Neural cell (in vitro differentiated cells): ENCODE measurements at regions not wholly inside any gene's neighbourhood (a gene's known extent, or its start where the extent isn't known, plus 50 kb on each side); places are given as distances from the start of the nearest gene placed in this dataset.

Experiments used
- EP300 ChIP-seq: fragments of 450-650 bp; conservative IDR thresholded peaks from 2 replicates; pipeline ENCODE4 v1.6.1; 2014; ENCODE audit warnings: antibody characterized with exemption, mild to moderate bottlenecking, moderate library complexity; ENCODE audit not compliant: poor library complexity, severe bottlenecking
- EZH2 ChIP-seq: fragments of 200-600, 300-800 bp; shearing (Covaris generic), sonication (generic); IDR thresholded peaks from 2 replicates; pipeline ENCODE4 v1.6.1; 2014; ENCODE audit warnings: antibody characterized with exemption, low read length, borderline replicate concordance, mild to moderate bottlenecking; ENCODE audit not compliant: insufficient read depth, poor library complexity, severe bottlenecking
- MXI1 ChIP-seq: fragments of 450-650 bp; conservative IDR thresholded peaks from 2 replicates; pipeline ENCODE4 v1.6.1; 2014; ENCODE audit warnings: antibody characterized with exemption, mild to moderate bottlenecking; ENCODE audit not compliant: poor library complexity, severe bottlenecking
- POLR2AphosphoS5 ChIP-seq: IDR thresholded peaks from 2 replicates; pipeline ENCODE4 v1.6.1; 2012
- RAD21 ChIP-seq: fragments of 450-650 bp; conservative IDR thresholded peaks from 2 replicates; pipeline ENCODE4 v1.6.1; 2014; ENCODE audit warnings: antibody characterized with exemption, mild to moderate bottlenecking, moderate library complexity
- SMC3 ChIP-seq: fragments of 450-650 bp; conservative IDR thresholded peaks from 2 replicates; pipeline ENCODE4 v1.6.1; 2014; ENCODE audit warnings: antibody characterized with exemption, mild to moderate bottlenecking, moderate library complexity; ENCODE audit not compliant: poor library complexity
- TF ChIP-seq, protein P1 (sequence below): fragments of 450-650 bp; IDR thresholded peaks from 2 replicates; pipeline ENCODE4 v1.5.1; 2014; ENCODE audit warnings: antibody characterized with exemption, mild to moderate bottlenecking, moderate library complexity; ENCODE audit not compliant: poor library complexity, severe bottlenecking
- TF ChIP-seq, protein P2 (sequence below): IDR thresholded peaks from 2 replicates; pipeline ENCODE4 v1.6.1; 2012; ENCODE audit warnings: borderline replicate concordance

DNA sequence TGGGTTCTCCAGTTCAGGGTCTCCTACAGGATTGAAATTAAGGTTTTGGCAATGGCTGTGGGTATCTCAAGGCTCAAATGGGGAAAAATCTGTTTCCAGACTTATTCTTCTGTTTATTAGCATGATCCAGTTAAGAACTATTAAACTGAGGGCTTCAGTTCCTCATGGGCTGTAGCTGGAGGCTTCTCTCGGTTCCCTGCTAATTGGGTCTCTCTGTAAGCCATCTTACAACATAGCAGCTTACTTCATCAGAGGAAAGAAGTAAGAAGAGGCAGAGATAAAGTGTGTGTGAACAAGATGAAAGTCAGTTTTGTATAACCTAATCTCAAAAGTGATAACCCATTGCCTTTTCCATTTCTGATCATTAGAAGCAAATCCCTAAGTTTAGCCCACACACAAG lies 391.9 kb downstream of the PSAT1 start:
- TF ChIP-seq, protein P1, sequence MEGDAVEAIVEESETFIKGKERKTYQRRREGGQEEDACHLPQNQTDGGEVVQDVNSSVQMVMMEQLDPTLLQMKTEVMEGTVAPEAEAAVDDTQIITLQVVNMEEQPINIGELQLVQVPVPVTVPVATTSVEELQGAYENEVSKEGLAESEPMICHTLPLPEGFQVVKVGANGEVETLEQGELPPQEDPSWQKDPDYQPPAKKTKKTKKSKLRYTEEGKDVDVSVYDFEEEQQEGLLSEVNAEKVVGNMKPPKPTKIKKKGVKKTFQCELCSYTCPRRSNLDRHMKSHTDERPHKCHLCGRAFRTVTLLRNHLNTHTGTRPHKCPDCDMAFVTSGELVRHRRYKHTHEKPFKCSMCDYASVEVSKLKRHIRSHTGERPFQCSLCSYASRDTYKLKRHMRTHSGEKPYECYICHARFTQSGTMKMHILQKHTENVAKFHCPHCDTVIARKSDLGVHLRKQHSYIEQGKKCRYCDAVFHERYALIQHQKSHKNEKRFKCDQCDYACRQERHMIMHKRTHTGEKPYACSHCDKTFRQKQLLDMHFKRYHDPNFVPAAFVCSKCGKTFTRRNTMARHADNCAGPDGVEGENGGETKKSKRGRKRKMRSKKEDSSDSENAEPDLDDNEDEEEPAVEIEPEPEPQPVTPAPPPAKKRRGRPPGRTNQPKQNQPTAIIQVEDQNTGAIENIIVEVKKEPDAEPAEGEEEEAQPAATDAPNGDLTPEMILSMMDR = no peak
- TF ChIP-seq EZH2 = no peak
- TF ChIP-seq MXI1 = no peak
- no peak for TF ChIP-seq POLR2AphosphoS5
- no peak for TF ChIP-seq RAD21
- TF ChIP-seq, protein P2, sequence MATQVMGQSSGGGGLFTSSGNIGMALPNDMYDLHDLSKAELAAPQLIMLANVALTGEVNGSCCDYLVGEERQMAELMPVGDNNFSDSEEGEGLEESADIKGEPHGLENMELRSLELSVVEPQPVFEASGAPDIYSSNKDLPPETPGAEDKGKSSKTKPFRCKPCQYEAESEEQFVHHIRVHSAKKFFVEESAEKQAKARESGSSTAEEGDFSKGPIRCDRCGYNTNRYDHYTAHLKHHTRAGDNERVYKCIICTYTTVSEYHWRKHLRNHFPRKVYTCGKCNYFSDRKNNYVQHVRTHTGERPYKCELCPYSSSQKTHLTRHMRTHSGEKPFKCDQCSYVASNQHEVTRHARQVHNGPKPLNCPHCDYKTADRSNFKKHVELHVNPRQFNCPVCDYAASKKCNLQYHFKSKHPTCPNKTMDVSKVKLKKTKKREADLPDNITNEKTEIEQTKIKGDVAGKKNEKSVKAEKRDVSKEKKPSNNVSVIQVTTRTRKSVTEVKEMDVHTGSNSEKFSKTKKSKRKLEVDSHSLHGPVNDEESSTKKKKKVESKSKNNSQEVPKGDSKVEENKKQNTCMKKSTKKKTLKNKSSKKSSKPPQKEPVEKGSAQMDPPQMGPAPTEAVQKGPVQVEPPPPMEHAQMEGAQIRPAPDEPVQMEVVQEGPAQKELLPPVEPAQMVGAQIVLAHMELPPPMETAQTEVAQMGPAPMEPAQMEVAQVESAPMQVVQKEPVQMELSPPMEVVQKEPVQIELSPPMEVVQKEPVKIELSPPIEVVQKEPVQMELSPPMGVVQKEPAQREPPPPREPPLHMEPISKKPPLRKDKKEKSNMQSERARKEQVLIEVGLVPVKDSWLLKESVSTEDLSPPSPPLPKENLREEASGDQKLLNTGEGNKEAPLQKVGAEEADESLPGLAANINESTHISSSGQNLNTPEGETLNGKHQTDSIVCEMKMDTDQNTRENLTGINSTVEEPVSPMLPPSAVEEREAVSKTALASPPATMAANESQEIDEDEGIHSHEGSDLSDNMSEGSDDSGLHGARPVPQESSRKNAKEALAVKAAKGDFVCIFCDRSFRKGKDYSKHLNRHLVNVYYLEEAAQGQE = no peak
- no peak for TF ChIP-seq EP300
- TF ChIP-seq SMC3 = no peak
